Kidney (tissue), 13 donors: ENCODE measurements at regions not wholly inside any gene's neighbourhood (a gene's known extent, or its start where the extent isn't known, plus 50 kb on each side); places are given as distances from the start of the nearest gene placed in this dataset.

Source experiments
- DNase-seq, 5 donors: peaks; one replicate each; pipeline ENCODE4 v3.0.0-alpha.2; 2013 to 2020
- FAIRE-seq: peaks from 2 replicates; lab custom pipeline; 2012; peaks lifted over from hg19 to GRCh38; lab: Jason Lieb, UNC
- H3K27ac ChIP-seq, 2 donors: one replicate each; pipeline ENCODE4 v1.7.0; 2013; ENCODE audit warnings: low read depth in 2 of 2, low read length in 2 of 2, inconsistent platforms in 1 of 2
- H3K27me3 ChIP-seq: one replicate; pipeline ENCODE4 v1.7.1; 2013; ENCODE audit warnings: low read length, inconsistent platforms; ENCODE audit not compliant: control insufficient read depth, insufficient read depth
- H3K36me3 ChIP-seq, 3 donors: one replicate each; pipeline versions ENCODE4 v1.7.0 to v1.7.1; 2013; ENCODE audit warnings: low read length in 3 of 3, control low read depth in 1 of 3, inconsistent platforms in 1 of 3; ENCODE audit not compliant: insufficient read depth in 3 of 3, control insufficient read depth in 2 of 3
- H3K4me1 ChIP-seq, 3 donors: one replicate each; pipeline versions ENCODE4 v1.7.0 to v1.7.1; 2013; ENCODE audit warnings: low read length in 3 of 3, inconsistent platforms in 1 of 3, low read depth in 1 of 3; ENCODE audit not compliant: control insufficient read depth in 2 of 3, insufficient read depth in 2 of 3
- H3K4me3 ChIP-seq, 3 donors: one replicate each; pipeline versions ENCODE4 v1.7.0 to v1.8.1; 2013; ENCODE audit warnings: low read length in 3 of 3, control low read depth in 1 of 3, inconsistent platforms in 1 of 3
- H3K9ac ChIP-seq, 3 donors: one replicate each; pipeline versions ENCODE4 v1.7.0 to v1.7.1; 2013; ENCODE audit warnings: low read length in 3 of 3, control low read depth in 1 of 3, inconsistent platforms in 1 of 3
- H3K9me3 ChIP-seq, 3 donors: one replicate each; pipeline versions ENCODE4 v1.7.0 to v1.7.1; 2013; ENCODE audit warnings: low read length in 3 of 3, control low read depth in 1 of 3, inconsistent platforms in 1 of 3; ENCODE audit not compliant: control insufficient read depth in 2 of 3, insufficient read depth in 1 of 3
- intact Hi-C: fragments of 100-400 bp; cut with DNase I; formaldehyde crosslinking; loops from one replicate; pipeline ENCODE4 v1.11.1; 2022
- TF ChIP-seq, protein P1 (sequence below): IDR thresholded peaks from 3 replicates; pipeline ENCODE4 v1.5.1; 2012; ENCODE audit warnings: mild to moderate bottlenecking, moderate library complexity, borderline replicate concordance; ENCODE audit not compliant: insufficient read depth; ENCODE audit errors: extremely low read depth
- donor health status: control.
- donor health status: control.
- donor health status: control.
- donor health status: control.
- donor health status: control.
- donor health status: DM: yes; HTN: yes; CAD: no.
- donor health status: Normal renal cell carcinoma (clear cell type).

DNA sequence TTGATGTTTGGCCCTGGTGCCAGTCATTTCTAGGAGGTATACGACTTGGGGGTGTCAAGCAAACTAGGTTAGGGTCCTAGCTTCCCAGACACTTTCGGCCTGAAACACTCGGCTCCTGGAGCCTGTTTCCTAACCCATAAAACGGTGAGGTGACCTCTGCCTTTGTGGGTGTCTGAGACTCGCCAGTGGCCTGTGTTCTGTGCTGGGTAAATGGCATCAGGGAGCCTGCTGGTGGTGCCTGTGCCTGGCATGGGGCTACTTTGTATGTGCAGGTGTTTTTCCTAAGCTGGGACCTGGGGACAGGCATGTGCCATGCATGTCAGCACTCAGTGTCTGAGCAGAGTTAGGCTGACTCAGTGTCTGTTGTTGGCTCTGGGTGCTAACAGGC lies 139.2 kb downstream of the GLI2 start:
- intact Hi-C loops: no loop called here

DNA sequence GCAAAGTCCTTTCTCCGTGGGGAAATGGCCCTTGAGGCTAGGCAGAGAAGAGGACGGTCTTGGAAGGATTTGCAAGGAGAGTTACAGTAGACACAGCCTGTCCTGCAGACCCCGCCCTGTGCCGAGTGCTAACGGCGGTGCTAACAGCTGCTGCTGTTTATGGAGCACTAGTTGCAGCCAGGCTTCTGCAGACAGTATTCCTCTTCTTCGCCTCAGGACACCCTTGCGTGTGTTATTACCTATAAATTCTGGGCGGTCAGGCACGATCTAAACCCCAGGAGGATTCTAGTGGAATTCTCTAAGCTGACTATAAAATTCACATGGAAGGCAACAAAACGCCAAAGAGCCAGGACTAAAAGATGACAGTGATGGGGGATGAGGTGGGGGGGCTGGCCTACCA lies 139.8 kb downstream of the GLI2 start:
- H3K4me1 ChIP-seq: no peaks in the 10 kb centered on the region
- DNase-seq (no peak), FAIRE-seq (no peak)
- TF ChIP-seq, protein P1, sequence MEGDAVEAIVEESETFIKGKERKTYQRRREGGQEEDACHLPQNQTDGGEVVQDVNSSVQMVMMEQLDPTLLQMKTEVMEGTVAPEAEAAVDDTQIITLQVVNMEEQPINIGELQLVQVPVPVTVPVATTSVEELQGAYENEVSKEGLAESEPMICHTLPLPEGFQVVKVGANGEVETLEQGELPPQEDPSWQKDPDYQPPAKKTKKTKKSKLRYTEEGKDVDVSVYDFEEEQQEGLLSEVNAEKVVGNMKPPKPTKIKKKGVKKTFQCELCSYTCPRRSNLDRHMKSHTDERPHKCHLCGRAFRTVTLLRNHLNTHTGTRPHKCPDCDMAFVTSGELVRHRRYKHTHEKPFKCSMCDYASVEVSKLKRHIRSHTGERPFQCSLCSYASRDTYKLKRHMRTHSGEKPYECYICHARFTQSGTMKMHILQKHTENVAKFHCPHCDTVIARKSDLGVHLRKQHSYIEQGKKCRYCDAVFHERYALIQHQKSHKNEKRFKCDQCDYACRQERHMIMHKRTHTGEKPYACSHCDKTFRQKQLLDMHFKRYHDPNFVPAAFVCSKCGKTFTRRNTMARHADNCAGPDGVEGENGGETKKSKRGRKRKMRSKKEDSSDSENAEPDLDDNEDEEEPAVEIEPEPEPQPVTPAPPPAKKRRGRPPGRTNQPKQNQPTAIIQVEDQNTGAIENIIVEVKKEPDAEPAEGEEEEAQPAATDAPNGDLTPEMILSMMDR: no peak
- H3K36me3 ChIP-seq: no peaks in the 10 kb centered on the region
- H3K9me3 ChIP-seq: no peaks in the 10 kb centered on the region
- no peak overlapping the region for H3K27ac ChIP-seq
- no peak overlapping the region for H3K4me3 ChIP-seq
- no peak overlapping the region for H3K9ac ChIP-seq
- intact Hi-C loops: no loop called here
- no peaks in the 10 kb centered on the region for H3K27me3 ChIP-seq

More for the DNA sequence above, 139.2 kb downstream of the GLI2 start:
- Histone ChIP-seq H3K4me1 (no peaks in the 10 kb centered on the region), H3K27ac (no peak overlapping the region), H3K9me3 (no peaks in the 10 kb centered on the region), H3K4me3 (no peak overlapping the region), H3K9ac (no peak overlapping the region), H3K36me3 (no peaks in the 10 kb centered on the region), H3K27me3 (no peaks in the 10 kb centered on the region)
- TF ChIP-seq, protein P1: no peak
- DNase-seq: no peak
- FAIRE-seq: no peak

GRCh38 chr2:120876526-120877280 lies 141.0 kb downstream of the GLI2 start:
- FAIRE-seq (no peak), DNase-seq (no peak)
- H3K9me3 ChIP-seq: no peaks in the 10 kb centered on the region
- no peak overlapping the region for H3K9ac ChIP-seq
- no peaks in the 10 kb centered on the region for H3K4me1 ChIP-seq
- intact Hi-C loops: no loop called here
- H3K36me3 ChIP-seq: no peaks in the 10 kb centered on the region
- TF ChIP-seq, protein P1: no peak
- H3K4me3 ChIP-seq: no peak overlapping the region
- H3K27me3 ChIP-seq: no peaks in the 10 kb centered on the region
- H3K27ac ChIP-seq: no peak overlapping the region
